ENCODE measurements at regions not wholly inside any gene's neighbourhood (a gene's known extent, or its start where the extent isn't known, plus 50 kb on each side); places are given as distances from the start of the nearest gene placed in this dataset.
A peak's percentile ranks its signal among the peaks of the same experiment; 100 is the strongest.
"Not testable (repeated sequence)": the region's sequence is repeated elsewhere in the genome, so short reads cannot be mapped to it uniquely, and the experiment has no call there.

GRCh38 chr13:50485979-50486935, 357.2 kb downstream of the DLEU7 start:
- DNase-seq (ENCODE audit: low read depth): no peak

- DNase-seq (ENCODE audit: low read depth): no peak
Measured at GRCh38 chr13:50493683-50494082, 349.8 kb downstream of the DLEU7 start.

- no peak for DNase-seq (ENCODE audit: low read depth)
Measured at GRCh38 chr13:50494138-50494537, 349.4 kb downstream of the DLEU7 start.

GRCh38 chr13:50503212-50503611, 340.3 kb downstream of the DLEU7 start:
- DNase-seq (ENCODE audit: low read depth): not testable (repeated sequence)

- no peak for DNase-seq (ENCODE audit: low read depth)
Measured at GRCh38 chr13:50509167-50509566, 334.3 kb downstream of the DLEU7 start.

- no peak for DNase-seq (ENCODE audit: low read depth)
Measured at GRCh38 chr13:50509771-50510441, 333.6 kb downstream of the DLEU7 start.

- DNase-seq (ENCODE audit: low read depth): not testable (repeated sequence)
Measured at GRCh38 chr13:50510885-50511545, 332.5 kb downstream of the DLEU7 start.

GRCh38 chr13:50511877-50512341, 331.6 kb downstream of the DLEU7 start:
- DNase-seq (ENCODE audit: low read depth): no peak

GRCh38 chr13:50512474-50513299, 330.8 kb downstream of the DLEU7 start:
- peak; percentile 4 for DNase-seq (ENCODE audit: low read depth)

GRCh38 chr13:50513300-50513877, 330.1 kb downstream of the DLEU7 start:
- no peak for DNase-seq (ENCODE audit: low read depth)

GRCh38 chr13:50514249-50514648, 329.2 kb downstream of the DLEU7 start:
- no peak for DNase-seq (ENCODE audit: low read depth)

- no peak for DNase-seq (ENCODE audit: low read depth)
Measured at GRCh38 chr13:50518131-50518530, 325.4 kb downstream of the DLEU7 start.

- no peak for DNase-seq (ENCODE audit: low read depth)
Measured at GRCh38 chr13:50518781-50519201, 324.7 kb downstream of the DLEU7 start.

- no peak for DNase-seq (ENCODE audit: low read depth)
Measured at GRCh38 chr13:50519866-50520265, 323.6 kb downstream of the DLEU7 start.

GRCh38 chr13:50521006-50521830, 322.3 kb downstream of the DLEU7 start:
- DNase-seq (ENCODE audit: low read depth): no peak

GRCh38 chr13:50521831-50522149, 321.7 kb downstream of the DLEU7 start:
- no peak for DNase-seq (ENCODE audit: low read depth)

- DNase-seq (ENCODE audit: low read depth): no peak
Measured at GRCh38 chr13:50522506-50522905, 321.0 kb downstream of the DLEU7 start.

GRCh38 chr13:50523307-50523706, 320.2 kb downstream of the DLEU7 start:
- DNase-seq (ENCODE audit: low read depth): no peak

- DNase-seq (ENCODE audit: low read depth): no peak
Measured at GRCh38 chr13:50524560-50524959, 318.9 kb downstream of the DLEU7 start.

- DNase-seq (ENCODE audit: low read depth): no peak
Measured at GRCh38 chr13:50526661-50527071, 316.8 kb downstream of the DLEU7 start.

Data from stimulated activated CD8-positive, alpha-beta memory T cell treated with anti-CD3 and anti-CD28 coated beads, Interleukin-12 subunit alpha, Interleukin-12 subunit beta, amount 100 ng/mL, for 4 hours (primary cell).